ENCODE measurements at regions not wholly inside any gene's neighbourhood (a gene's known extent, or its start where the extent isn't known, plus 50 kb on each side); places are given as distances from the start of the nearest gene placed in this dataset.

DNA sequence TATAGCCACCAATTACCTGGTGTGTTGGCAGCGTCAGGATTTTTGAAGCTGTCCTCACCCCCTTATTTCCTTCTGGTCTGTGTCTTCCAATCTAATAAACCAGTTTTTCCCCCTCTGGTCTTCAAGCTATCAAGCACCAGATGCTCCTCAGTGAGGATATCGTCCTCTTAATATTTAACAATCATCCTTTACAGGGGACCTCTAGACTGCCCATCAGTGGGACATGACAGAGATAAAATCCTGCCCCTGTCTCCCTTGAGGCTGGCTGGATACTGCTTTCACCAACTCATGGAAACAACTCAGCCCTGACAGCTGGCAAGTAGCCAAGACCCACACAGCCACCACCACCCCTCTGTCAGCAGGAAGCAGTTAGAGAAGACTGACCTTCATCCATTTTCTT lies 421.0 kb upstream of the API5 start:
- TF ChIP-seq, protein P1, sequence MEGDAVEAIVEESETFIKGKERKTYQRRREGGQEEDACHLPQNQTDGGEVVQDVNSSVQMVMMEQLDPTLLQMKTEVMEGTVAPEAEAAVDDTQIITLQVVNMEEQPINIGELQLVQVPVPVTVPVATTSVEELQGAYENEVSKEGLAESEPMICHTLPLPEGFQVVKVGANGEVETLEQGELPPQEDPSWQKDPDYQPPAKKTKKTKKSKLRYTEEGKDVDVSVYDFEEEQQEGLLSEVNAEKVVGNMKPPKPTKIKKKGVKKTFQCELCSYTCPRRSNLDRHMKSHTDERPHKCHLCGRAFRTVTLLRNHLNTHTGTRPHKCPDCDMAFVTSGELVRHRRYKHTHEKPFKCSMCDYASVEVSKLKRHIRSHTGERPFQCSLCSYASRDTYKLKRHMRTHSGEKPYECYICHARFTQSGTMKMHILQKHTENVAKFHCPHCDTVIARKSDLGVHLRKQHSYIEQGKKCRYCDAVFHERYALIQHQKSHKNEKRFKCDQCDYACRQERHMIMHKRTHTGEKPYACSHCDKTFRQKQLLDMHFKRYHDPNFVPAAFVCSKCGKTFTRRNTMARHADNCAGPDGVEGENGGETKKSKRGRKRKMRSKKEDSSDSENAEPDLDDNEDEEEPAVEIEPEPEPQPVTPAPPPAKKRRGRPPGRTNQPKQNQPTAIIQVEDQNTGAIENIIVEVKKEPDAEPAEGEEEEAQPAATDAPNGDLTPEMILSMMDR (IDR thresholded peaks at IDR 0.05; ENCODE audit: low read depth, low read length): no peak
- TF ChIP-seq EZH2phosphoT487 (IDR thresholded peaks at IDR 0.05; ENCODE audit: low read depth): no peak

Measured in OCI-LY3 (cell line).